ENCODE measurements at regions not wholly inside any gene's neighbourhood (a gene's known extent, or its start where the extent isn't known, plus 50 kb on each side); places are given as distances from the start of the nearest gene placed in this dataset.

DNA sequence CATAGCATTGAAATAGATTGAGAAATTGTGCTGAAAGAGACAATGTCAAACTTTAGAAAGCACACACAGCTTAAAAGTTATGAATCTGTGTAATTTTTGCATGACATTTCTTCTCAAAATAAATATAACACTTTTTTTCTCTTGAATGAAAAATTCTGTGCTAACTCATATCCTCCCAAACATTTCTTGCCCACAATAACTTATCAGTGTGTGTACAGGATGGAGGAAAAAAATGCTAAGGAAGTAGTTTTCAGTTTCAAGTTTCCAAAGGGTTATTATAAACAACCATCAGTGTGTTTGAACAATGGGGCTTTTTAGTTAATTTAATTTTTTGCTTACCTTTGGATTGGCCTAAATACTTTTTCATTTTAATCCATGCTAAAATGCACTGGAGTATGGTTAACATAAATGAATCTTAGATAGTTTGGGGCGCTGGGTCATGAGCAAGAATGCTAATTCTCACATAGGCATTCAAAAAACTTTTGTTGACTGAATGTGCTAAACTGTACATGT, 82.9 kb upstream of the ARHGAP20 start:
- no TSS peak for BruUV-seq (replicated peaks)
- H3K36me3 Mint-ChIP-seq (ENCODE audit: insufficient read depth, unreplicated experiment), result no peaks in the 10 kb centered on the region
- H3K4me1 Mint-ChIP-seq (ENCODE audit: insufficient read depth, unreplicated experiment), result no peaks in the 10 kb centered on the region

DNA sequence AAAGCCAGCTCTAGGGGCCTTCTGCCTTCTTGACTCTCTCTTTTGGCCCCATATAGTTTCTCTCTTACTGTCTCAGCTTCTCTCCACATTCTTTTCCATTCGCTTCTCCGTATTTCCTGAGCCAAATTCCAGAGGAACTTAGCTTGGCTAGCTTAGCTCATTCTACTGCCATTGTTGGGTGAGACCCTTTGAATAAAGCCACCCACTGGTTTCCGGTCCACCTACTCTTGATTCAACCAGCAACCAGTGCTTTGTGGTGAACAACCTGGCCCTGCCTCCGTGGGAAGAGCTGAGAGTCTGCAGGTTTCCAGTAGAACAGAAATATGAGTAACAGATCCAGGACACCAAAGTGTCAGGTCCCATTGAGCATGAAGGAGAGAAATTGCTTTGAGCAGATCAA, 81.3 kb upstream of the ARHGAP20 start:
- H3K27me3 Mint-ChIP-seq (ENCODE audit: insufficient read depth, unreplicated experiment), result peaks cover 46% of the 10 kb centered on the region
- no peak overlapping the region for H3K4me3 Mint-ChIP-seq (ENCODE audit: unreplicated experiment)
- intact Hi-C loops (cut with micrococcal nuclease), result no loop called here
- no TSS peak for BruUV-seq (replicated peaks)
- no peaks in the 10 kb centered on the region for H3K9me3 Mint-ChIP-seq (ENCODE audit: unreplicated experiment)
- H3K36me3 Mint-ChIP-seq (ENCODE audit: insufficient read depth, unreplicated experiment), result no peaks in the 10 kb centered on the region
- no peaks in the 10 kb centered on the region for H3K4me1 Mint-ChIP-seq (ENCODE audit: insufficient read depth, unreplicated experiment)
- no peak overlapping the region for H3K27ac Mint-ChIP-seq (ENCODE audit: low read depth, unreplicated experiment)
- DNase-seq (ENCODE audit: unreplicated experiment), result no peak
- CTCF ChIA-PET, result interaction anchor here (0.6 kb wide), 1 partner anchor 368 kb away, joined by 3 read pairs; no protein-coding TSS in a partner anchor
- POLR2A ChIA-PET, result no interaction called here
- TF ChIP-seq, protein P1, sequence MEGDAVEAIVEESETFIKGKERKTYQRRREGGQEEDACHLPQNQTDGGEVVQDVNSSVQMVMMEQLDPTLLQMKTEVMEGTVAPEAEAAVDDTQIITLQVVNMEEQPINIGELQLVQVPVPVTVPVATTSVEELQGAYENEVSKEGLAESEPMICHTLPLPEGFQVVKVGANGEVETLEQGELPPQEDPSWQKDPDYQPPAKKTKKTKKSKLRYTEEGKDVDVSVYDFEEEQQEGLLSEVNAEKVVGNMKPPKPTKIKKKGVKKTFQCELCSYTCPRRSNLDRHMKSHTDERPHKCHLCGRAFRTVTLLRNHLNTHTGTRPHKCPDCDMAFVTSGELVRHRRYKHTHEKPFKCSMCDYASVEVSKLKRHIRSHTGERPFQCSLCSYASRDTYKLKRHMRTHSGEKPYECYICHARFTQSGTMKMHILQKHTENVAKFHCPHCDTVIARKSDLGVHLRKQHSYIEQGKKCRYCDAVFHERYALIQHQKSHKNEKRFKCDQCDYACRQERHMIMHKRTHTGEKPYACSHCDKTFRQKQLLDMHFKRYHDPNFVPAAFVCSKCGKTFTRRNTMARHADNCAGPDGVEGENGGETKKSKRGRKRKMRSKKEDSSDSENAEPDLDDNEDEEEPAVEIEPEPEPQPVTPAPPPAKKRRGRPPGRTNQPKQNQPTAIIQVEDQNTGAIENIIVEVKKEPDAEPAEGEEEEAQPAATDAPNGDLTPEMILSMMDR (IDR thresholded peaks at IDR 0.05; ENCODE audit: unreplicated experiment), result no peak

More for the DNA sequence above, 82.9 kb upstream of the ARHGAP20 start:
- H3K4me3 Mint-ChIP-seq (ENCODE audit: unreplicated experiment), result no peak overlapping the region
- ChIA-PET POLR2A (interaction anchor here (1.3 kb wide), 1 partner anchor 13 kb away, joined by 4 read pairs; no protein-coding TSS in a partner anchor), CTCF (interaction anchor here (0.6 kb wide), 1 partner anchor 447 kb away, joined by 4 read pairs; no protein-coding TSS in a partner anchor)
- H3K27ac Mint-ChIP-seq (ENCODE audit: low read depth, unreplicated experiment), result no peak overlapping the region
- no peaks in the 10 kb centered on the region for H3K9me3 Mint-ChIP-seq (ENCODE audit: unreplicated experiment)
- intact Hi-C loops (cut with micrococcal nuclease), result no loop called here
- H3K27me3 Mint-ChIP-seq (ENCODE audit: insufficient read depth, unreplicated experiment), result peaks cover 34% of the 10 kb centered on the region
- TF ChIP-seq, protein P1 (IDR thresholded peaks at IDR 0.05; ENCODE audit: unreplicated experiment), result no peak
- no peak for DNase-seq (ENCODE audit: unreplicated experiment)

DNA sequence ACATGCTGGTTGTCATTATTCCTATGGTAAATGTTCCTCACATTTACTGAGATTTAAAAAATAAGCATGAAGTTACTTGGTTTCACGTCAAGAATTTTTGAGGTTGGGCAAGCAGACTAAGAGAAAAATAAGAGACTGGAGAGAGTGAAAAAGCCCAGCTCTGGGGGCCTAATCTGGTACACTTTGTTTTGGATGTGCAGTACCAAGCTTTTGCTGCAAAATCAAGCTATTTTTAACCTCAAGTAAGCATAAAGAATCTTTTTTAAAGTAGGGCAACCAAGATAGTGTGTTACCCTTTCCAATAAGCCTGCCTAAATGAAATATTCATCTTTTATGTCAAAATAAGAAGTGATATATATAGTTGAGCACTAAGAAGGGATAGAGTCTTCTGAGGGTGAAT, 79.4 kb upstream of the ARHGAP20 start:
- Mint-ChIP-seq H3K27ac (ENCODE audit: low read depth, unreplicated experiment) (no peak overlapping the region), H3K4me1 (ENCODE audit: insufficient read depth, unreplicated experiment) (no peaks in the 10 kb centered on the region), H3K9me3 (ENCODE audit: unreplicated experiment) (no peaks in the 10 kb centered on the region), H3K27me3 (ENCODE audit: insufficient read depth, unreplicated experiment) (peaks cover 52% of the 10 kb centered on the region), H3K4me3 (ENCODE audit: unreplicated experiment) (no peak overlapping the region), H3K36me3 (ENCODE audit: insufficient read depth, unreplicated experiment) (no peaks in the 10 kb centered on the region)
- intact Hi-C loops (cut with micrococcal nuclease), result no loop called here
- POLR2A ChIA-PET, result no interaction called here
- CTCF ChIA-PET, result no interaction called here
- no peak for DNase-seq (ENCODE audit: unreplicated experiment)
- BruUV-seq (replicated peaks), result no TSS peak
- TF ChIP-seq, protein P1 (IDR thresholded peaks at IDR 0.05; ENCODE audit: unreplicated experiment), result no peak

- Mint-ChIP-seq H3K27me3 (ENCODE audit: insufficient read depth, unreplicated experiment) (peaks cover 38% of the 10 kb centered on the region), H3K27ac (ENCODE audit: low read depth, unreplicated experiment) (no peak overlapping the region), H3K36me3 (ENCODE audit: insufficient read depth, unreplicated experiment) (no peaks in the 10 kb centered on the region), H3K4me3 (ENCODE audit: unreplicated experiment) (no peak overlapping the region), H3K4me1 (ENCODE audit: insufficient read depth, unreplicated experiment) (no peaks in the 10 kb centered on the region), H3K9me3 (ENCODE audit: unreplicated experiment) (no peaks in the 10 kb centered on the region)
- POLR2A ChIA-PET, result interaction anchor here (0.7 to 1.2 kb wide), 2 partner anchors 10 to 11 kb away, joined by 3 to 5 read pairs; no protein-coding TSS in a partner anchor
- no peak for DNase-seq (ENCODE audit: unreplicated experiment)
- intact Hi-C loops (cut with micrococcal nuclease), result no loop called here
- CTCF ChIA-PET, result no interaction called here
- TF ChIP-seq, protein P1 (IDR thresholded peaks at IDR 0.05; ENCODE audit: unreplicated experiment), result no peak
- BruUV-seq (replicated peaks), result no TSS peak
Observed at GRCh38 chr11:110787680-110788079, 75.4 kb upstream of the ARHGAP20 start.
